GM23338 (cell line): ENCODE measurements at regions not wholly inside any gene's neighbourhood (a gene's known extent, or its start where the extent isn't known, plus 50 kb on each side); places are given as distances from the start of the nearest gene placed in this dataset.

ENCODE experiments used
- CREB1 ChIP-seq: fragments of 250-450 bp; sonication (Bioruptor Pico); IDR thresholded peaks from 2 replicates; pipeline ENCODE4 v1.5.0; 2020; ENCODE audit warnings: low read depth, mild to moderate bottlenecking, moderate library complexity
- EZH2 ChIP-seq: fragments of 200-600 bp; sonication (generic); IDR thresholded peaks from one replicate; pipeline ENCODE4 v1.8.0; 2017; ENCODE audit warnings: antibody characterized with exemption, mild to moderate bottlenecking, low read depth; ENCODE audit not compliant: unreplicated experiment
- EZH2phosphoT487 ChIP-seq: fragments of 200-600 bp; sonication (generic); IDR thresholded peaks from one replicate; pipeline ENCODE4 v1.8.1; 2018; ENCODE audit warnings: antibody characterized with exemption; ENCODE audit not compliant: unreplicated experiment
- JUNB ChIP-seq: IDR thresholded peaks from one replicate; pipeline ENCODE4 v1.6.1; 2016; ENCODE audit warnings: antibody characterized with exemption; ENCODE audit not compliant: unreplicated experiment
- NANOG ChIP-seq: IDR thresholded peaks from 2 replicates; pipeline ENCODE4 v1.6.1; 2016; ENCODE audit warnings: antibody characterized with exemption, borderline replicate concordance
- POLR2AphosphoS5 ChIP-seq: IDR thresholded peaks from 2 replicates; pipeline ENCODE4 v1.6.1; 2016; ENCODE audit warnings: antibody characterized with exemption, low read depth
- STAT1 ChIP-seq: IDR thresholded peaks from one replicate; pipeline ENCODE4 v1.6.1; 2016; ENCODE audit warnings: antibody characterized with exemption; ENCODE audit not compliant: unreplicated experiment
- ZNF331 ChIP-seq: fragments of 250-450 bp; sonication (Bioruptor Pico); IDR thresholded peaks from 2 replicates; pipeline ENCODE4 v1.5.0; 2020; ENCODE audit warnings: low read depth, mild to moderate bottlenecking, moderate library complexity
- TF ChIP-seq, protein P1 (sequence below), 2 experiments: fragments of 200-600 bp in 1 of 2; sonication (generic) in 1 of 2; conservative IDR thresholded peaks; 2 replicates each; pipeline versions ENCODE4 v1.5.1 to v1.6.1; 2016 to 2017; ENCODE audit warnings: antibody characterized with exemption in 2 of 2, low read depth in 2 of 2, mild to moderate bottlenecking in 2 of 2, moderate library complexity in 1 of 2
- TF ChIP-seq, protein P2 (sequence below): IDR thresholded peaks from one replicate; pipeline ENCODE4 v1.6.1; 2018; ENCODE audit warnings: antibody characterized with exemption; ENCODE audit not compliant: unreplicated experiment
- TF ChIP-seq, protein P3 (sequence below): IDR thresholded peaks from 2 replicates; pipeline ENCODE4 v1.6.1; 2016; ENCODE audit warnings: antibody characterized with exemption

DNA sequence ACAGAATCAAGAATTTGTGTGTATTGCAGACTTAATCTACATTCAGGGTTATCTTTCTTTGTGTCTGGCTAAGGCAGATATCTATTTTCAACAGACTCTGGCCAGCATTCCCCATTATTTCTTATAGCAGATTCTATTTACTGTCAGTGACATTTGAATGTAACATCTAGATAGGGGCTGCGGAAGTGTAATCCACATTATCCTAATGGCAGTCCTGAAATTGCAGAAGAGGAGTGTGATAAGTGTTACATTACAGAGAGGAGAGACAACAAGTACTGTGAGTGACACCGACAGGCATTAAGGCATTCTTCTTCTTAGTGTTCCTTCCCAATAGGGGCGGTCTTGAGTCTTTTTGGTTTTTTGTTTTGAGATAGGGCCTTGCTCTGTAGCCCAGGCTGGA is 598.2 kb upstream of the NXPH2 start:
- TF ChIP-seq, protein P1, sequence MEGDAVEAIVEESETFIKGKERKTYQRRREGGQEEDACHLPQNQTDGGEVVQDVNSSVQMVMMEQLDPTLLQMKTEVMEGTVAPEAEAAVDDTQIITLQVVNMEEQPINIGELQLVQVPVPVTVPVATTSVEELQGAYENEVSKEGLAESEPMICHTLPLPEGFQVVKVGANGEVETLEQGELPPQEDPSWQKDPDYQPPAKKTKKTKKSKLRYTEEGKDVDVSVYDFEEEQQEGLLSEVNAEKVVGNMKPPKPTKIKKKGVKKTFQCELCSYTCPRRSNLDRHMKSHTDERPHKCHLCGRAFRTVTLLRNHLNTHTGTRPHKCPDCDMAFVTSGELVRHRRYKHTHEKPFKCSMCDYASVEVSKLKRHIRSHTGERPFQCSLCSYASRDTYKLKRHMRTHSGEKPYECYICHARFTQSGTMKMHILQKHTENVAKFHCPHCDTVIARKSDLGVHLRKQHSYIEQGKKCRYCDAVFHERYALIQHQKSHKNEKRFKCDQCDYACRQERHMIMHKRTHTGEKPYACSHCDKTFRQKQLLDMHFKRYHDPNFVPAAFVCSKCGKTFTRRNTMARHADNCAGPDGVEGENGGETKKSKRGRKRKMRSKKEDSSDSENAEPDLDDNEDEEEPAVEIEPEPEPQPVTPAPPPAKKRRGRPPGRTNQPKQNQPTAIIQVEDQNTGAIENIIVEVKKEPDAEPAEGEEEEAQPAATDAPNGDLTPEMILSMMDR (conservative IDR thresholded peaks at IDR 0.05; ENCODE audit: low read depth in 2 of 2): no peak
- TF ChIP-seq EZH2phosphoT487 (no peak), EZH2 (no peak), CREB1 (CRISPR knock-in tag) (no peak), NANOG (no peak), POLR2AphosphoS5 (no peak), JUNB (no peak), STAT1 (no peak), ZNF331 (CRISPR knock-in tag) (no peak)
- TF ChIP-seq, protein P2, sequence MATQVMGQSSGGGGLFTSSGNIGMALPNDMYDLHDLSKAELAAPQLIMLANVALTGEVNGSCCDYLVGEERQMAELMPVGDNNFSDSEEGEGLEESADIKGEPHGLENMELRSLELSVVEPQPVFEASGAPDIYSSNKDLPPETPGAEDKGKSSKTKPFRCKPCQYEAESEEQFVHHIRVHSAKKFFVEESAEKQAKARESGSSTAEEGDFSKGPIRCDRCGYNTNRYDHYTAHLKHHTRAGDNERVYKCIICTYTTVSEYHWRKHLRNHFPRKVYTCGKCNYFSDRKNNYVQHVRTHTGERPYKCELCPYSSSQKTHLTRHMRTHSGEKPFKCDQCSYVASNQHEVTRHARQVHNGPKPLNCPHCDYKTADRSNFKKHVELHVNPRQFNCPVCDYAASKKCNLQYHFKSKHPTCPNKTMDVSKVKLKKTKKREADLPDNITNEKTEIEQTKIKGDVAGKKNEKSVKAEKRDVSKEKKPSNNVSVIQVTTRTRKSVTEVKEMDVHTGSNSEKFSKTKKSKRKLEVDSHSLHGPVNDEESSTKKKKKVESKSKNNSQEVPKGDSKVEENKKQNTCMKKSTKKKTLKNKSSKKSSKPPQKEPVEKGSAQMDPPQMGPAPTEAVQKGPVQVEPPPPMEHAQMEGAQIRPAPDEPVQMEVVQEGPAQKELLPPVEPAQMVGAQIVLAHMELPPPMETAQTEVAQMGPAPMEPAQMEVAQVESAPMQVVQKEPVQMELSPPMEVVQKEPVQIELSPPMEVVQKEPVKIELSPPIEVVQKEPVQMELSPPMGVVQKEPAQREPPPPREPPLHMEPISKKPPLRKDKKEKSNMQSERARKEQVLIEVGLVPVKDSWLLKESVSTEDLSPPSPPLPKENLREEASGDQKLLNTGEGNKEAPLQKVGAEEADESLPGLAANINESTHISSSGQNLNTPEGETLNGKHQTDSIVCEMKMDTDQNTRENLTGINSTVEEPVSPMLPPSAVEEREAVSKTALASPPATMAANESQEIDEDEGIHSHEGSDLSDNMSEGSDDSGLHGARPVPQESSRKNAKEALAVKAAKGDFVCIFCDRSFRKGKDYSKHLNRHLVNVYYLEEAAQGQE: no peak
- TF ChIP-seq, protein P3, sequence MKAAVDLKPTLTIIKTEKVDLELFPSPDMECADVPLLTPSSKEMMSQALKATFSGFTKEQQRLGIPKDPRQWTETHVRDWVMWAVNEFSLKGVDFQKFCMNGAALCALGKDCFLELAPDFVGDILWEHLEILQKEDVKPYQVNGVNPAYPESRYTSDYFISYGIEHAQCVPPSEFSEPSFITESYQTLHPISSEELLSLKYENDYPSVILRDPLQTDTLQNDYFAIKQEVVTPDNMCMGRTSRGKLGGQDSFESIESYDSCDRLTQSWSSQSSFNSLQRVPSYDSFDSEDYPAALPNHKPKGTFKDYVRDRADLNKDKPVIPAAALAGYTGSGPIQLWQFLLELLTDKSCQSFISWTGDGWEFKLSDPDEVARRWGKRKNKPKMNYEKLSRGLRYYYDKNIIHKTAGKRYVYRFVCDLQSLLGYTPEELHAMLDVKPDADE: no peak
